Loucy (cell line): ENCODE measurements at regions not wholly inside any gene's neighbourhood (a gene's known extent, or its start where the extent isn't known, plus 50 kb on each side); places are given as distances from the start of the nearest gene placed in this dataset.

Experiments used
- H2AFZ ChIP-seq: fragments of 200-600 bp; sonication (generic); 2 replicates; pipeline ENCODE4 v1.6.0; 2016; ENCODE audit warnings: antibody characterized with exemption, mild to moderate bottlenecking, low read length, moderate library complexity
- H3F3A ChIP-seq: fragments of 200-600 bp; 2 replicates; pipeline ENCODE4 v1.6.0; 2016; ENCODE audit warnings: antibody characterized with exemption, low read depth, mild to moderate bottlenecking
- H3K27me3 ChIP-seq: fragments of 200-600 bp; sonication (generic); 2 replicates; pipeline ENCODE4 v1.6.1; 2014; ENCODE audit warnings: low read length, mild to moderate bottlenecking; ENCODE audit not compliant: insufficient read depth, poor library complexity, severe bottlenecking
- H3K36me3 ChIP-seq: fragments of 200-600 bp; sonication (generic); 2 replicates; pipeline ENCODE4 v1.6.1; 2016; ENCODE audit warnings: low read length; ENCODE audit not compliant: insufficient read depth
- H3K4me1 ChIP-seq: fragments of 200-600 bp; sonication (generic); 2 replicates; pipeline ENCODE4 v1.5.1; 2014; ENCODE audit warnings: low read length, mild to moderate bottlenecking; ENCODE audit not compliant: insufficient read depth, poor library complexity, severe bottlenecking
- H3K4me2 ChIP-seq: fragments of 200-600 bp; sonication (generic); 2 replicates; pipeline ENCODE4 v1.6.0; 2014; ENCODE audit warnings: antibody characterized with exemption, low read length, low read depth, mild to moderate bottlenecking; ENCODE audit not compliant: poor library complexity, severe bottlenecking
- H3K4me3 ChIP-seq: fragments of 200-600 bp; sonication (generic); 2 replicates; pipeline ENCODE4 v1.5.1; 2014; ENCODE audit warnings: low read length, mild to moderate bottlenecking, mixed read lengths; ENCODE audit not compliant: poor library complexity, severe bottlenecking
- H3K79me2 ChIP-seq: fragments of 200-600 bp; sonication (generic); 2 replicates; pipeline ENCODE4 v1.6.1; 2014; ENCODE audit warnings: low read length; ENCODE audit not compliant: insufficient read depth
- H3K9ac ChIP-seq: fragments of 200-600 bp; sonication (generic); 2 replicates; pipeline ENCODE4 v1.6.0; 2014; ENCODE audit warnings: mild to moderate bottlenecking, low read depth, low read length, moderate library complexity; ENCODE audit not compliant: poor library complexity, severe bottlenecking
- H3K9me2 ChIP-seq: fragments of 200-600 bp; sonication (generic); replicated peaks from 2 replicates; pipeline ENCODE4 v1.6.1; 2016; ENCODE audit warnings: low read depth, low read length, mixed read lengths
- H3K9me3 ChIP-seq: fragments of 200-600 bp; sonication (generic); 2 replicates; pipeline ENCODE4 v1.6.1; 2014; ENCODE audit warnings: mild to moderate bottlenecking, antibody characterized with exemption, low read length, low read depth; ENCODE audit not compliant: insufficient read depth
- H4K20me1 ChIP-seq: fragments of 200-600 bp; sonication (generic); 2 replicates; pipeline ENCODE4 v1.6.0; 2014; ENCODE audit warnings: antibody characterized with exemption, low read length, mild to moderate bottlenecking; ENCODE audit not compliant: insufficient read depth, poor library complexity, severe bottlenecking
- CTCF ChIP-seq: fragments of 200-600 bp; sonication (generic); conservative IDR thresholded peaks from 2 replicates; pipeline ENCODE4 v1.5.1; 2014; ENCODE audit warnings: mild to moderate bottlenecking, antibody characterized with exemption, low read length
- EZH2phosphoT487 ChIP-seq: fragments of 200-600 bp; IDR thresholded peaks from 2 replicates; pipeline ENCODE4 v1.6.1; 2018; ENCODE audit warnings: antibody characterized with exemption, mild to moderate bottlenecking, moderate library complexity, borderline replicate concordance

- Histone ChIP-seq H3K9ac (no peak overlapping the region), H4K20me1 (no peaks in the 10 kb centered on the region), H3K79me2 (no peaks in the 10 kb centered on the region), H3K27me3 (no peaks in the 10 kb centered on the region), H3K4me3 (no peak overlapping the region), H3K9me3 (no peaks in the 10 kb centered on the region), H3K4me1 (no peaks in the 10 kb centered on the region), H2AFZ (no peak overlapping the region), H3F3A (no peaks in the 10 kb centered on the region), H3K9me2 (no peaks in the 10 kb centered on the region), H3K4me2 (no peak overlapping the region), H3K36me3 (no peaks in the 10 kb centered on the region)
- TF ChIP-seq CTCF, result no peak
- no peak for TF ChIP-seq EZH2phosphoT487
These were observed 58.5 kb upstream of the B3GAT2 start for GRCh38 chr6:71015392-71015791.

- Histone ChIP-seq H3K27me3 (no peaks in the 10 kb centered on the region), H4K20me1 (no peaks in the 10 kb centered on the region), H3K4me2 (no peak overlapping the region), H3K9me3 (no peaks in the 10 kb centered on the region), H3F3A (no peaks in the 10 kb centered on the region), H3K36me3 (no peaks in the 10 kb centered on the region), H3K4me3 (no peak overlapping the region), H2AFZ (no peak overlapping the region), H3K9ac (no peak overlapping the region), H3K9me2 (no peaks in the 10 kb centered on the region), H3K4me1 (no peaks in the 10 kb centered on the region), H3K79me2 (no peaks in the 10 kb centered on the region)
- TF ChIP-seq EZH2phosphoT487, result no peak
- no peak for TF ChIP-seq CTCF
These were observed 71.5 kb upstream of the B3GAT2 start for GRCh38 chr6:71028236-71028876.

- H3K9me3 ChIP-seq, result no peaks in the 10 kb centered on the region
- H3K9me2 ChIP-seq, result no peaks in the 10 kb centered on the region
- H3K27me3 ChIP-seq, result no peaks in the 10 kb centered on the region
- H2AFZ ChIP-seq, result no peak overlapping the region
- H3K4me2 ChIP-seq, result no peak overlapping the region
- H4K20me1 ChIP-seq, result no peaks in the 10 kb centered on the region
- H3K4me3 ChIP-seq, result no peak overlapping the region
- no peaks in the 10 kb centered on the region for H3K36me3 ChIP-seq
- H3K79me2 ChIP-seq, result no peaks in the 10 kb centered on the region
- H3K4me1 ChIP-seq, result no peaks in the 10 kb centered on the region
- no peak overlapping the region for H3K9ac ChIP-seq
- TF ChIP-seq CTCF (no peak), EZH2phosphoT487 (no peak)
- no peaks in the 10 kb centered on the region for H3F3A ChIP-seq
These were observed 72.0 kb upstream of the B3GAT2 start for GRCh38 chr6:71028877-71029252.
